Body of pancreas (tissue), 4 donors: ENCODE measurements at regions not wholly inside any gene's neighbourhood (a gene's known extent, or its start where the extent isn't known, plus 50 kb on each side); places are given as distances from the start of the nearest gene placed in this dataset.

ENCODE experiments used
- ATAC-seq: fragments of 150-250 bp; one replicate; pipeline ENCODE4 v1.9.1; 2016
- DNase-seq, 4 donors: peaks; one replicate each; pipeline ENCODE4 v3.0.0-alpha.2; 2019
- H3K27ac ChIP-seq, 4 donors: fragments of 200-600 bp; sonication (generic); 1 replicate in 3 of 4; 2 replicates in 1 of 4; pipeline versions ENCODE4 v1.5.1 to v1.6.1; 2016 to 2019; ENCODE audit warnings: mild to moderate bottlenecking in 1 of 4, mixed read lengths in 1 of 4, moderate library complexity in 1 of 4
- H3K27me3 ChIP-seq, 2 donors: fragments of 200-600 bp; sonication (generic); one replicate each; pipeline ENCODE4 v1.6.0; 2016; ENCODE audit warnings: mild to moderate bottlenecking in 1 of 2
- H3K36me3 ChIP-seq, 2 donors: fragments of 200-600 bp; sonication (generic); replicated peaks in 1 of 2; 2 replicates each; pipeline ENCODE4 v1.5.1; 2016; ENCODE audit warnings: low read depth in 2 of 2; ENCODE audit not compliant: insufficient read depth in 1 of 2
- H3K4me1 ChIP-seq: fragments of 200-600 bp; sonication (generic); one replicate; pipeline ENCODE4 v1.6.0; 2016
- H3K4me3 ChIP-seq, 2 donors: fragments of 200-600 bp; sonication (generic); 1 replicate in 1 of 2; 2 replicates in 1 of 2; pipeline ENCODE4 v1.5.1; 2016 to 2019
- H3K9me3 ChIP-seq, 3 donors: fragments of 200-600 bp; sonication (generic); 1 replicate in 2 of 3; 2 replicates in 1 of 3; pipeline ENCODE4 v1.5.1; 2016
- POLR2A ChIP-seq, 3 donors: fragments of 450-650 bp; IDR thresholded peaks; one replicate each; pipeline ENCODE4 v1.6.1; 2016; ENCODE audit warnings: antibody characterized with exemption in 3 of 3, mild to moderate bottlenecking in 2 of 3
- WGBS, 2 donors: methylation state at CpG; one replicate each; pipeline ENCODE4 v1.1.5; 2017; 5-methylcytosine and 5-hydroxymethylcytosine counted together
- intact Hi-C: fragments of 100-400 bp; cut with DNase I; formaldehyde crosslinking; loops from one replicate; pipeline ENCODE4 v1.15.1; 2023
- TF ChIP-seq, protein P1 (sequence below), 7 experiments: fragments of 450-650 bp in 4 of 7; fragments of 200-600 bp in 3 of 7; sonication (generic) in 3 of 7; IDR thresholded peaks; one replicate each; pipeline ENCODE4 v1.5.1; 2016 to 2019; ENCODE audit warnings: antibody characterized with exemption in 7 of 7

DNA sequence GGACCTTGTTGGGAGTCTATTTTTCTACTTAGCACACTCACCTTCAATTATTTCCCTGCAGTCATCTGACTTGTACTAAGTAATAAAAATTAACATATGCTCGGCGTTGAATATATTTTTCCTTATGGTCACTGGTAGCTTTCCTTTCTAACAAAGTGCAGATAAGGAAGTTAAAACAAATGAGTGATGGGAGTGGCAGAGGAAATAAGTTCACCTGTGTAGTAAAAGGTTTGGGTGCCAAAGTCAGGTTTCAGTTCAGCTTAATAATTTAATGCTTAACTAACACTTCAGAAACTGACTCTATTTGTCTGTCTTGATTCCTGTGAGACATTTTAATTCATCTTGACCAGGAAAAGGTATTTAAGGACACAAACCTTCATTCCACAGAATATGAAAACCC is 184.4 kb downstream of the PCDH7 start:
- ATAC-seq = no peak
- no peaks in the 10 kb centered on the region for H3K36me3 ChIP-seq
- no peaks in the 10 kb centered on the region for H3K4me1 ChIP-seq
- WGBS, 2 donors = 29 to 37% methylated on average over 2 of the region's 2 CpGs
- intact Hi-C loops = no loop called here
- H3K9me3 ChIP-seq = no peaks in the 10 kb centered on the region
- H3K27ac ChIP-seq = no peak overlapping the region
- H3K27me3 ChIP-seq = no peaks in the 10 kb centered on the region
- no peak overlapping the region for H3K4me3 ChIP-seq
- TF ChIP-seq, protein P1, sequence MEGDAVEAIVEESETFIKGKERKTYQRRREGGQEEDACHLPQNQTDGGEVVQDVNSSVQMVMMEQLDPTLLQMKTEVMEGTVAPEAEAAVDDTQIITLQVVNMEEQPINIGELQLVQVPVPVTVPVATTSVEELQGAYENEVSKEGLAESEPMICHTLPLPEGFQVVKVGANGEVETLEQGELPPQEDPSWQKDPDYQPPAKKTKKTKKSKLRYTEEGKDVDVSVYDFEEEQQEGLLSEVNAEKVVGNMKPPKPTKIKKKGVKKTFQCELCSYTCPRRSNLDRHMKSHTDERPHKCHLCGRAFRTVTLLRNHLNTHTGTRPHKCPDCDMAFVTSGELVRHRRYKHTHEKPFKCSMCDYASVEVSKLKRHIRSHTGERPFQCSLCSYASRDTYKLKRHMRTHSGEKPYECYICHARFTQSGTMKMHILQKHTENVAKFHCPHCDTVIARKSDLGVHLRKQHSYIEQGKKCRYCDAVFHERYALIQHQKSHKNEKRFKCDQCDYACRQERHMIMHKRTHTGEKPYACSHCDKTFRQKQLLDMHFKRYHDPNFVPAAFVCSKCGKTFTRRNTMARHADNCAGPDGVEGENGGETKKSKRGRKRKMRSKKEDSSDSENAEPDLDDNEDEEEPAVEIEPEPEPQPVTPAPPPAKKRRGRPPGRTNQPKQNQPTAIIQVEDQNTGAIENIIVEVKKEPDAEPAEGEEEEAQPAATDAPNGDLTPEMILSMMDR (IDR thresholded peaks at IDR 0.05) = no peak
- no peak for TF ChIP-seq POLR2A (IDR thresholded peaks at IDR 0.05)
- DNase-seq = no peak

DNA sequence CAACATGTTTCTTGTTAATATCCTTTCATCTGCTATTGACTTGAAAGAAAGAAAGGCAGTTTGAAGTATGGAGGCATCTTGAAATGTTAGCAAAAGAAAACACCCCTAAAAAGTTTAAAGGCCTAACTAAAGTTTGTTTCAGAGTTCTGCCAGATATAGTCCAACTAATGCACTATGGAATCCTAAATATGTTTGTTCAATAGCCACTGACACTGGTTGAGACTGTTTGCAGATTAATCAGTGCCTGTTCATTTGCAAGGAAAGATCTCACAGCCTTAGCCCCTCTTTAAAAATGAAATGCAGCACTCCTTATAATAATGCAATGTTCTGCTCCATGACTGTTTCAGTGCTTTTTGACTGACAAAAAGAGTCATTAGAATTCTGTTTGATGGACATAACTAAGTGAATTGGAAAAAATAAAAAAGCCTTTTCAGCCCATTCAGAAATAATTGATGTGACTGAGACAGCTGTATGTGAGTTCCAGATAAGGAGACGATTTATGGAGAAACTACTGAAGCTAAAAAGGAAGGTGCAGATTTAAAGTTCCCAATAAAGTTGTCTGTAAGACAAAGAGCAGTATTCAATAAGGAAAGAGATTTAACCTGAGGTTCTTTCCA is 192.0 kb downstream of the PCDH7 start:
- Histone ChIP-seq H3K4me3 (no peak overlapping the region), H3K36me3 (no peaks in the 10 kb centered on the region), H3K9me3 (no peaks in the 10 kb centered on the region), H3K4me1 (no peaks in the 10 kb centered on the region), H3K27me3 (no peaks in the 10 kb centered on the region), H3K27ac (no peak overlapping the region)
- intact Hi-C loops = no loop called here
- DNase-seq (no peak), ATAC-seq (no peak)
- TF ChIP-seq, protein P1 (IDR thresholded peaks at IDR 0.05) = no peak
- TF ChIP-seq POLR2A (IDR thresholded peaks at IDR 0.05) = no peak
- WGBS, 2 donors = 0 to 6% methylated on average over 1 of the region's 1 CpG

DNA sequence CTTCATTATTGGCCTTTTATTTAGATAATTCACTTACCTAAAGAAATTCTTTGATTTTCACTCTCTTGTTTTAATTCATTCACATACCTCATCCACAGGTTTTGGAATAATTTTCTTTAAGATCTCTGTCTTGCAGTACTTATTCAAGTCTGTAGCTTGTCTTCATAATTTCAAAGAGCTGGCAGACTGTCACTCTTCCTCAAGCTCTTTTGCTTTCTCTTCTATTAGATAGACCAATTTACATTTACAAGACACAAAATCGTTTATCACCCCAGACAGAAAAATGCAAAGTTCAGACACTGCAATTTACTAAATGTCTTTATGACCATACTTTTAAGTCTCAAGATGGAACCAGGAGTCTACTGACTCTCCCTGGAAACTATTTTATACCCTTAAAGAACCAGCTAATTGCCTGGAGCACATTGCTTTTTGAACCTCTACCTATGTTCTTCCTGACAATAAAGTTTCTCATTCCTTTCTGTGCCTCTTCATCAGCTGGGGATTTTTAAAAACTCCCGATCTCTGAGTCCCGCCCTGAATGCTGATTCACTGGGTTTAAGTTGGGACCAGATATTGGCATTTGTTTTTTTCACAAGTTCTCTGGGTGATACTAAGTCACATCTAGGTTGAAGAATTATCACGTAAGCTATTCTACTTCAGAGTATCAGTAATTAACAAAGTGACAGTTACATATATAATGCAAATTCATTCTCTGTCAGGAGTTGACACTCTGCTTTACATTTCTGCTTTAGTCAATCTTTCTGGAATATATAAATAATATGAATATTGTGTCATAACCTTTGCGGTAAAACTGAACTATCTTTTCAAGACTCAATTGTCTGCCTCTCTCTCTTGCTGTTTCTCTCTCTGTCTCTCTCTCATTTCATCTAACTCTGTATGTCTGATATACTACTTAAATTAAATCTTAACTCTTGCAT is 196.4 kb downstream of the PCDH7 start:
- no peaks in the 10 kb centered on the region for H3K36me3 ChIP-seq
- no peak overlapping the region for H3K4me3 ChIP-seq
- 74 to 82% methylated on average over 5 of the region's 5 CpGs for whole genome bisulfite sequencing, 2 donors
- H3K9me3 ChIP-seq = no peaks in the 10 kb centered on the region
- no peak for TF ChIP-seq POLR2A (IDR thresholded peaks at IDR 0.05)
- TF ChIP-seq, protein P1 (IDR thresholded peaks at IDR 0.05) = no peak
- H3K4me1 ChIP-seq = no peaks in the 10 kb centered on the region
- DNase-seq (no peak), ATAC-seq (no peak)
- H3K27ac ChIP-seq = no peak overlapping the region
- no peaks in the 10 kb centered on the region for H3K27me3 ChIP-seq
- intact Hi-C loops = no loop called here

DNA sequence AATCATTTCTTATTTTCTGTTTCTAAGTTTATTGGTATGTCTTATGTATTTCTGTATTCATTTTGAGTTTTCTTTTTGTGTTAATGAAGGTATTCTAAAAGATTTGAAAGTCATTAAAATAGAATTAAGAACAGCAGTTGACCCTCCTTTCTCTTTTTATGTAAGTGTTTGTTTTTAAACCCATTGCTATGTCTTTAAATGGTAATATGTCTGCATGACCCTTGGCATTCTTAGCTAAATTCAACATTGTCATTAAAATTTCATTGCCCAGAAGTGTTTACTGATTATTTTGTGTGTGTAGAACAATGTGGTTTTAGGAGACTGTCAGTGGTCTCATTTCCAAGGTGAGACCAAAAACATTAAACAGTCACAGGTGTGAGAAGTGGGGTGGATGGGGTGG is 197.8 kb downstream of the PCDH7 start:
- Histone ChIP-seq H3K9me3 (no peaks in the 10 kb centered on the region), H3K36me3 (no peaks in the 10 kb centered on the region), H3K27ac (no peak overlapping the region), H3K4me3 (no peak overlapping the region), H3K27me3 (no peaks in the 10 kb centered on the region), H3K4me1 (no peaks in the 10 kb centered on the region)
- ATAC-seq (no peak), DNase-seq (no peak)
- intact Hi-C loops = no loop called here
- TF ChIP-seq, protein P1 (IDR thresholded peaks at IDR 0.05) = no peak
- TF ChIP-seq POLR2A (IDR thresholded peaks at IDR 0.05) = no peak
